HG03439 (cell line): ENCODE measurements at regions not wholly inside any gene's neighbourhood (a gene's known extent, or its start where the extent isn't known, plus 50 kb on each side); places are given as distances from the start of the nearest gene placed in this dataset.
"Not testable (repeated sequence)": the region's sequence is repeated elsewhere in the genome, so short reads cannot be mapped to it uniquely, and the experiment has no call there.

Experiments
- ATAC-seq: cut with Tn5 transposase; IDR thresholded peaks from one replicate; pipeline ENCODE4 v1.9.1; 2021; ENCODE audit warnings: mild to moderate bottlenecking, moderate library complexity; ENCODE audit not compliant: unreplicated experiment

GRCh38 chr1:157294387-157295145 lies 156.4 kb upstream of the ETV3 start:
- ATAC-seq: not testable (repeated sequence)

DNA sequence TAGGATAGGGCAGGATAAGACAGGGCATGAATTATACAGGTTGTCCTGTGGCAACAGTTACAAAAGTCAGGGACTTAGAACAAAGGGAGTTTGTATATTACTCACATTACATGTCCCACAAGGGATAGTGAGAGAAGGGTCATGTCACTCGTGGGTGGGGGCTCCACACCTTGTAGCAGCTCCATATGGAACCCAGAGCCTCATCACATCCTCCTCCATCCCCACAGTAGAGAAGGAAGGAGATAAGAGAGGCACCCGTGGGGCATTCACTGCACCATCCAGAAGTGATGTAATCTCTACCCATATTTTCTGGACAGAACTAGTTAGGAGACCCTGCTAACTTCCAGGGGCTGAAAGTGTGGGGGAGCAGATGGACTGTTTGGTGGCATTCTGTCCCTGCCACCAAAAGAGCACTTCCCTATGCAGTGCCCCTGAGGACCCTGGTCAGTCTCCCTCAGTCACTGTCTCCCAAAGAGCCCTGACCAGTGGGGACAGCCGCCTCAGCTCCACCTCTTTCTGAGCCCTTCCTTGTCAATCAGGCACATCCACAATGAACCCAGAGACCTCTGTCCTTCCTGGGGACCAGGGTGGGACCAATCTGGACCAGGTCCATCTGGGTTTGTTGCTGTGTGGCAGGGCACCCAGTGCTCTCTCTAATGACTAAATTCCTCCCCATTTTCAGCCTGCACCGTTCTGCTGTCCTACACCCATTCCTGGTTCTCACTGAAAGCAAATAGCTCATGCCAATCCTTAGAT lies 154.8 kb upstream of the ETV3 start:
- no peak for ATAC-seq

DNA sequence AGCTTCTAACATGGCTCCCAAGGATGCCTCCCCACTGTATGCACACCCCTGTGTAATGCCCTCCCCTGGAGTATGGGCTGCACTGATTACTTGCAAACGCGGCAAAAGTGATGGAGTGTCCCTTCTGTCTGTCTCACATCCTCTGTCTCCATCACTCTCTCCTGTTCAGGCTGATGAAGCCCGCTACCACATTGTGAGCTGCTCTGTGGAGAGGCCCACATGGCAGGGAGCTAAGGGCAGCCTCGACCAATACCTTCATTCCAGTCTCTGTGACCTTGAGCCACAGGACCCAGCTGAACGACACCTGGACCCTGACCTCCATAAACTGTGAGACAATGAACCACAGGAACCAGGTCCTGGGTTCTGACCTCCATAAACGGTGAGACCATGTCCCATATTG lies 154.1 kb upstream of the ETV3 start:
- no peak for ATAC-seq

- ATAC-seq: no peak
Measured at GRCh38 chr1:157291083-157291482, 152.9 kb upstream of the ETV3 start.

DNA sequence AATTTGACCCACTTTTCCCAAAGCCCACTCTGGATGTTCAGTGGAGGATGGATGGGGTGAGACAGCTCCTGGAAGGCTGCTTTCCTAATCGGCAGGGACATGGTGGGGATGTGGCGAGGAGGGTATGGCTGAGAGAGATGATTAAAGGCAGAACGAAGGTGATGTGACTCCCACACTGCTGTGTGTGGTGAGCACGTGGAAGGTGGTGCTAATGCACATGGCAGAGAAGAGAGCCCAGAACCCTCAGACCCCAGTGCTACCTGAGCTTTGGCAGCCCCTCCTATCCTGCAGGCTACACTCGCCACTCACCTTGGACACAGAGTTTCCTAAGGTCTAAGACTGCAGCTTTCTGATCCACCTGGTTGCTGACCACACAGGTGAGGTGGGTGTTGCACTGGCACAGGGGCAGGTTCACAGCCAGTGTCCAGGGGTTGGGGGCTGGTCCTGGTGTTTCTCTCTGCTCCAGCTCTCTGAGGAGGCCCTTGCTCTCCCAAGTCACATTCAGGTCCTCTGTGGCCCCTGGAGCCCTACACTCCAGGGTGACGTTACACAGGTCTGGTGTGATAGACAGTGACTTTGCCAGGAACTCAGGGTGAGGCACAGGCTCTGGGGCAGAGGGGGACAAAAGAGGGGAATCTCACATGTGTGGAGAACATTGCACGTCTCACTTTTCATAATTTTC lies 151.4 kb upstream of the ETV3 start:
- ATAC-seq: no peak

DNA sequence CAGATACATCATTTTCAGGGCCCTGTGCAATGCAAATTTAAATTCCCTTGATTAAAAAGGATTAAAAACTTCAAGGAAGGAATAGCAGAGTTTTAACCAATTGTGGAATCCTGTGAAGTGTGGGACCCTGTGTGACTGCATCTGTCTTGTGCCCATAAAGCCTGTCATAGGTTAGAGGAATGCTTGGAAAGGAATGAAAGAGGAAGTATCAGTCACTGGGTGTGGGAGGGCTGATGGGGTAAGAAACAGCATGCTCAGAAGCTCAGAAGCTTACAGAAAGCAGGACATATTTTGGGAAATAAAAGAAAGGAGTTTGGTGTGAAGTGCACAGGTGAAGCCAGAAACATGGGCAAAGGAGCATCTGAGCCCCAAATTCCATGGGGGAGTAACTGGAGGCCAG lies 150.8 kb upstream of the ETV3 start:
- ATAC-seq: no peak

GRCh38 chr1:157288492-157288891 lies 150.3 kb upstream of the ETV3 start:
- ATAC-seq: no peak

DNA sequence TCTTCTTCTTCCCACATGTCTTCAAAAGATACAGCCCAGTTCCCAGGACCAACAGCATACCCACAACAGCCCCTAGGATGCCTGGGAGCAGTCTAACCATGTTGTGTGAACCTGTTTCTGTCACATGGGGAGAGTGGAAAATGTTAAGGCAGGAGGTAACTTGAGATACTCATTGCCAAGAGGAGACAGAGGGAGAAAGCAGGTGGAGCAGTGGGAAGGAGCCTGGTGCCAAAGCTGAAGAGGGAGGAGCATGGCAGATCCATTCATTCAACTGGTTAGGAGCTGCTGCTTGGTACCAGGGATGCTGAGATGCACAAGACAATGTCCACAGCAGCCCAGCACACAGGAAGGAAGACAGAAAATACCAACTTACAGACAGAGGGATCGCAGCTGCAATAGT lies 149.8 kb upstream of the ETV3 start:
- ATAC-seq: no peak

DNA sequence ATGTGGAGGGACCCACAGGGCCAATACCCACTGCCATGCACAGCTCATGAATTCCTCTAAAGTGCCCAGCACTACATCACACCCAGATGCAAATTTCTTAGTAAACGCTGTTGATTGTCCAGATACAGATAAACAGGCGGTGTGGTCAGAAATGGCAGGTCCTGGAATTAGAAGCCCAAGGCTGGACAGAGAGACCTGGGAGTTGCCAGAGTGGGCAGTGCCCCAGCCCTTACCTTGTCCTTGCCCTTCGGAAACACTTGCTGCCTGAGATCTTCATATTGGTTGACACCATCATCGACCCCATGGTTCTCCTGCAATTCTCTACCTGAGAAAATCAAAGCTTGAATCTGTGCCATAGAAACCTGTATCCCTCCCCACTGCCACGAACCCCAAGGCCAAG lies 149.3 kb upstream of the ETV3 start:
- ATAC-seq: no peak

GRCh38 chr1:157286646-157287420 lies 148.6 kb upstream of the ETV3 start:
- ATAC-seq: no peak

GRCh38 chr1:157286096-157286495 lies 147.9 kb upstream of the ETV3 start:
- ATAC-seq: no peak

DNA sequence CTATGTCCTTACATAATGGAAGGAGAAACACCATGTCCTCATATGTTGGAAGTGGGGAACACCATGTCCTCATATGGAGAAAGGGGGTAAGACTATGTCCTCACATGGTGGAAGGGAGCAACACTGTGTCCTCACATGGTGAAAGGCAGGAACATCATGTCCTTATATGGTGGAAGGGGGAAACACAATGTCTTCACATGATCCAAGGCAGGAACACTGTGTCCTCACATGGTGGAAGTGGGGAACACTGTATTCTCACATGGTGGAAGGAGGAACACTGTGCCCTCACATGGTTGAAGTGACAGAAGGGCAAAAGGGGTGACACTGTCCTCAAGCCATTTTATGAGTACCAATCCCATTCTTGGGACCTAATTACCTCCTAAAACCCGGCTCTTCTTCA lies 146.3 kb upstream of the ETV3 start:
- no peak for ATAC-seq

GRCh38 chr1:157279802-157280140 lies 141.6 kb upstream of the ETV3 start:
- no peak for ATAC-seq

DNA sequence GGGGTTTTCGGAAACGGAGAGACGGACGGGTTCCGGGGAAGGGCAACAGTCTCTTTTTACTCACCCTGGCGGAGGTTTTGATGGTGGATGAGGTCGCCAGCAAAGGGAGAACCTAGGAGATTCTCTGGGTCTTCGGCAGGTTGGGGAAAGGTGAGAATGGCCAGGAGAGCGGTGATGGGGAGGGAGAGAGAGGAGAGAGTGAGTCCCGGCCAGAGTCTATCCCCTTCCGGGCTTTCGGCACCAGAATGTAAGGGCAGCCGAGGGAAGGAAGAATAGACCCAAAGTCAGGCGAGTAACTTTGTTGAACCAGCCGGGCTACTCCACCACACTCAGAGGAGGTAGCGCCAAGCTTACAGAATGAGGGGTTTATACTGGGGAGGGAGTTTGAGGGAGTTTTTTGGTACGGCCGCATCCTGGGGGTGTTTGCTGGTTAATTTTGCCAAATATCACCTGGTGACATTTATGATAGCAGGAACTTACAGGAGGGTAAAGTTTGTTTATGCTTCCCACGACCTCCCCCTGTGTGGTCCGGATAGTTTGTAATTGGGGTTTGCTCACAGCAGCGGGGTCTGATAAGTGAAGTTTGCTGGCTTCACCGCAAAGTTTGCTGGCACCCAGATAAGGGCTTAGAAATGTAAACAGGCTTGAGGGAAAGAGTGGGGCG lies 141.1 kb upstream of the ETV3 start:
- no peak for ATAC-seq

DNA sequence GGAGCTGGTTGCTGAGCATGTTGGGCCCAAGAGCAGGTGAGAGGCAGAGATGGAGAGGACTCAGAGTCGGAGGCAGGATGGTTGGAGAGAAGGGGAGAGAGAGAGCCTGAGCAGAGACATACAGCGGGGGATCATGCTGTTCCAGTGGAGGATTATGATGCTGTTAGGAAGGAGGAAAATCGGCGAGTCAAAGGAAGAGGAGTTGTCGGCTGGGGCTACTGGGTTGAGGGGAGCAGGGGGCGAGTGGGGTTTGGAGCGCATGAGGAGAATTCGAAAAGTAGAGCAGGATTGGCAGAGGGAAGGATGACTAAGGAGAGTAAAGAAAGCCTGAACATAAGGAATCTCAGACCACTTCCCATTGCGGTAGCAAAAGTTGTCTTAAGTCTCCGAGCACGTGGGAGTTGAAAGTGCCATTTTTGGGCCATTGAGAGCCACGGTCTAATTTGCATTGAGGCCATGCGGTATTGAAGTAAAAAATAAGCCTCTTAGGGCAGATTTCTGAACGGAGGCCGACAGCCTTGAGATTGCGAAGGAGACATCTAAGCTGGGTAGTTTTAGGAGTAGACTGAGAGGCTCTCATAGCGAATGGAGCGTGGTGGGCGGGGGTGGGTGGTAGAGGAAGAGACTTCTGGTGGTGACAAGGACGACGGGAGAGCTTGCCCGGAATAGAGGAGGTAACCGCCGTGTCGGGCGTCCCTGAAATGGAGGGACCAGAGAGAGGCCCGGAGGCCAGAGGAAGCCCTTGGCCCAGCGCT lies 140.4 kb upstream of the ETV3 start:
- no peak for ATAC-seq

DNA sequence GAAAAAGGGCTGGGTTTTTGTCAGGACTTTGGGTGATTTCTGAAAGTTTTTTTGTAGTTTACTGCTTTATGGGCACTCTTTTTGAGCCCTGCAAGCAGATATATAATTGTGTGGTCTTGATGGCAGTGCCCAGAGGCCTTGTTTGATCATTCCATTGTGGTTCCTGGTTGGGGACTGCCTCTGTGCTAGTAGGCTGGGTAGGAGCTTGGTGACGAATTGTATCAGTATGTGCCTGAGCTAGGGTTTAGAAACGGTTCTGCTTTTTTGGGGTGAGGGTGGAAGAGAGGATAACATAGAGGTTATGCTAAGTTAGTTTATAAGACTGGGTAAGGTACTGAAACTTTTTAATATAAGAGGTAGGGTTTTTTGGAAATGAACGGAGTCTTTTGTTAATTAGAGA lies 139.7 kb upstream of the ETV3 start:
- no peak for ATAC-seq

DNA sequence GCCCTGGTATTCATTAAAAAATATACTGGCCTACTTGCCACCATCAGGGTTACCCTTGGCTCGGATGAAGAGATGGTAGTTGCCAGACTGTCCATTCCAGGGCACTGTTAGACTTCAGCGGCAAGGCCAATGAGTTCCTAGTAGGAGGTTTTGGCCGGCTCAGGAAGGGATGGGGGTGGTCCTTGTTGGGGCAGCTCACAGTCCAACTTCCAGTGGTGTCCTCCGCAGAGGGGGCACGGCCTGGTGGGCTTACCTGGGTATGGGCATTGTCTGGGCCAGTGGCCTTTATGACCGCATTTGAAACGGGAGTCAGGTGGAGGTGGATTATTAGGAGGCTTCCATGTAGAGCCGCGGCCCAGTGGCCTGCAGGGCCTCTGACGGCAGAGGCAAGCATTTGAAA lies 139.1 kb upstream of the ETV3 start:
- no peak for ATAC-seq

GRCh38 chr1:157274698-157275534 lies 136.7 kb upstream of the ETV3 start:
- ATAC-seq: no peak
